ENCODE measurements at regions not wholly inside any gene's neighbourhood (a gene's known extent, or its start where the extent isn't known, plus 50 kb on each side); places are given as distances from the start of the nearest gene placed in this dataset.

DNA sequence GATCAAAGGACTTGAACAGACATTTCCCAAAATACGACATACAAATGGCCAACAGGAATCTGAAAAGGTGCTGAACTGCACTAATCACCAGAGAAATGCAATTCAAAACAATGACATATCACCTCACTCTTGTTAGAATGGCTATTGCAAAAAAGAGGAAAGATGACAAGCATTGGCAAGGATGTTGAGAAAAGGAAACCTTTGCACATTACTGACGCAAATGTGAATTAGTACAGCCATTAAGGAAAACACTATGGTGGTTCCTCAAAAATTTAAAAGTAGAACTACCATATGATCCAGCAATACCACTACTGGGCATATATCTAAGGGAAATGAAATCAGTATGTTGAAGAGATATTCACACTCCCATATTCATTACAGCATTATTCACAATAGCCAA is 57.7 kb upstream of the ASPRV1 start:
- no peaks in the 10 kb centered on the region for H3K27me3 Mint-ChIP-seq (ENCODE audit: insufficient read depth, low read depth, poor library complexity)
- peaks cover 7% of the 10 kb centered on the region; the same call in 2 of the 3 replicates for H3K9me3 Mint-ChIP-seq

More for the DNA sequence above, 57.7 kb upstream of the ASPRV1 start:
- no peak overlapping the region for H3K27ac ChIP-seq (ENCODE audit: low read depth)
- no peak overlapping the region for H2AFZ ChIP-seq
- TF ChIP-seq EZH2 (IDR thresholded peaks at IDR 0.05; ENCODE audit: low read depth, unreplicated experiment) (no peak), NANOG (IDR thresholded peaks at IDR 0.05; ENCODE audit: borderline replicate concordance) (no peak), ZNF331 (CRISPR knock-in tag; IDR thresholded peaks at IDR 0.05; ENCODE audit: low read depth) (no peak), ZNF114 (CRISPR knock-in tag; IDR thresholded peaks at IDR 0.05) (no peak), CREB1 (CRISPR knock-in tag; IDR thresholded peaks at IDR 0.05; ENCODE audit: low read depth) (no peak), JUNB (IDR thresholded peaks at IDR 0.05; ENCODE audit: unreplicated experiment) (no peak), STAT1 (IDR thresholded peaks at IDR 0.05; ENCODE audit: unreplicated experiment) (no peak)
- TF ChIP-seq, protein P1, sequence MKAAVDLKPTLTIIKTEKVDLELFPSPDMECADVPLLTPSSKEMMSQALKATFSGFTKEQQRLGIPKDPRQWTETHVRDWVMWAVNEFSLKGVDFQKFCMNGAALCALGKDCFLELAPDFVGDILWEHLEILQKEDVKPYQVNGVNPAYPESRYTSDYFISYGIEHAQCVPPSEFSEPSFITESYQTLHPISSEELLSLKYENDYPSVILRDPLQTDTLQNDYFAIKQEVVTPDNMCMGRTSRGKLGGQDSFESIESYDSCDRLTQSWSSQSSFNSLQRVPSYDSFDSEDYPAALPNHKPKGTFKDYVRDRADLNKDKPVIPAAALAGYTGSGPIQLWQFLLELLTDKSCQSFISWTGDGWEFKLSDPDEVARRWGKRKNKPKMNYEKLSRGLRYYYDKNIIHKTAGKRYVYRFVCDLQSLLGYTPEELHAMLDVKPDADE (IDR thresholded peaks at IDR 0.05), result no peak
- TF ChIP-seq, protein P2, sequence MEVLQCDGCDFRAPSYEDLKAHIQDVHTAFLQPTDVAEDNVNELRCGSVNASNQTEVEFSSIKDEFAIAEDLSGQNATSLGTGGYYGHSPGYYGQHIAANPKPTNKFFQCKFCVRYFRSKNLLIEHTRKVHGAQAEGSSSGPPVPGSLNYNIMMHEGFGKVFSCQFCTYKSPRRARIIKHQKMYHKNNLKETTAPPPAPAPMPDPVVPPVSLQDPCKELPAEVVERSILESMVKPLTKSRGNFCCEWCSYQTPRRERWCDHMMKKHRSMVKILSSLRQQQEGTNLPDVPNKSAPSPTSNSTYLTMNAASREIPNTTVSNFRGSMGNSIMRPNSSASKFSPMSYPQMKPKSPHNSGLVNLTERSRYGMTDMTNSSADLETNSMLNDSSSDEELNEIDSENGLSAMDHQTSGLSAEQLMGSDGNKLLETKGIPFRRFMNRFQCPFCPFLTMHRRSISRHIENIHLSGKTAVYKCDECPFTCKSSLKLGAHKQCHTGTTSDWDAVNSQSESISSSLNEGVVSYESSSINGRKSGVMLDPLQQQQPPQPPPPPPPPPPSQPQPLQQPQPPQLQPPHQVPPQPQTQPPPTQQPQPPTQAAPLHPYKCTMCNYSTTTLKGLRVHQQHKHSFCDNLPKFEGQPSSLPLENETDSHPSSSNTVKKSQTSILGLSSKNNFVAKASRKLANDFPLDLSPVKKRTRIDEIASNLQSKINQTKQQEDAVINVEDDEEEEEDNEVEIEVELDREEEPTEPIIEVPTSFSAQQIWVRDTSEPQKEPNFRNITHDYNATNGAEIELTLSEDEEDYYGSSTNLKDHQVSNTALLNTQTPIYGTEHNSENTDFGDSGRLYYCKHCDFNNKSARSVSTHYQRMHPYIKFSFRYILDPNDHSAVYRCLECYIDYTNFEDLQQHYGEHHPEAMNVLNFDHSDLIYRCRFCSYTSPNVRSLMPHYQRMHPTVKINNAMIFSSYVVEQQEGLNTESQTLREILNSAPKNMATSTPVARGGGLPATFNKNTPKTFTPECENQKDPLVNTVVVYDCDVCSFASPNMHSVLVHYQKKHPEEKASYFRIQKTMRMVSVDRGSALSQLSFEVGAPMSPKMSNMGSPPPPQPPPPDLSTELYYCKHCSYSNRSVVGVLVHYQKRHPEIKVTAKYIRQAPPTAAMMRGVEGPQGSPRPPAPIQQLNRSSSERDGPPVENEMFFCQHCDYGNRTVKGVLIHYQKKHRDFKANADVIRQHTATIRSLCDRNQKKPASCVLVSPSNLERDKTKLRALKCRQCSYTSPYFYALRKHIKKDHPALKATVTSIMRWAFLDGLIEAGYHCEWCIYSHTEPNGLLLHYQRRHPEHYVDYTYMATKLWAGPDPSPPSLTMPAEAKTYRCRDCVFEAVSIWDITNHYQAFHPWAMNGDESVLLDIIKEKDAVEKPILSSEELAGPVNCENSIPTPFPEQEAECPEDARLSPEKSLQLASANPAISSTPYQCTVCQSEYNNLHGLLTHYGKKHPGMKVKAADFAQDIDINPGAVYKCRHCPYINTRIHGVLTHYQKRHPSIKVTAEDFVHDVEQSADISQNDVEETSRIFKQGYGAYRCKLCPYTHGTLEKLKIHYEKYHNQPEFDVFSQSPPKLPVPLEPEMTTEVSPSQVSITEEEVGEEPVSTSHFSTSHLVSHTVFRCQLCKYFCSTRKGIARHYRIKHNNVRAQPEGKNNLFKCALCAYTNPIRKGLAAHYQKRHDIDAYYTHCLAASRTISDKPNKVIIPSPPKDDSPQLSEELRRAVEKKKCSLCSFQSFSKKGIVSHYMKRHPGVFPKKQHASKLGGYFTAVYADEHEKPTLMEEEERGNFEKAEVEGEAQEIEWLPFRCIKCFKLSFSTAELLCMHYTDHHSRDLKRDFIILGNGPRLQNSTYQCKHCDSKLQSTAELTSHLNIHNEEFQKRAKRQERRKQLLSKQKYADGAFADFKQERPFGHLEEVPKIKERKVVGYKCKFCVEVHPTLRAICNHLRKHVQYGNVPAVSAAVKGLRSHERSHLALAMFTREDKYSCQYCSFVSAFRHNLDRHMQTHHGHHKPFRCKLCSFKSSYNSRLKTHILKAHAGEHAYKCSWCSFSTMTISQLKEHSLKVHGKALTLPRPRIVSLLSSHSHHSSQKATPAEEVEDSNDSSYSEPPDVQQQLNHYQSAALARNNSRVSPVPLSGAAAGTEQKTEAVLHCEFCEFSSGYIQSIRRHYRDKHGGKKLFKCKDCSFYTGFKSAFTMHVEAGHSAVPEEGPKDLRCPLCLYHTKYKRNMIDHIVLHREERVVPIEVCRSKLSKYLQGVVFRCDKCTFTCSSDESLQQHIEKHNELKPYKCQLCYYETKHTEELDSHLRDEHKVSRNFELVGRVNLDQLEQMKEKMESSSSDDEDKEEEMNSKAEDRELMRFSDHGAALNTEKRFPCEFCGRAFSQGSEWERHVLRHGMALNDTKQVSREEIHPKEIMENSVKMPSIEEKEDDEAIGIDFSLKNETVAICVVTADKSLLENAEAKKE (CRISPR knock-in tag; IDR thresholded peaks at IDR 0.05), result no peak
- TF ChIP-seq, protein P3, sequence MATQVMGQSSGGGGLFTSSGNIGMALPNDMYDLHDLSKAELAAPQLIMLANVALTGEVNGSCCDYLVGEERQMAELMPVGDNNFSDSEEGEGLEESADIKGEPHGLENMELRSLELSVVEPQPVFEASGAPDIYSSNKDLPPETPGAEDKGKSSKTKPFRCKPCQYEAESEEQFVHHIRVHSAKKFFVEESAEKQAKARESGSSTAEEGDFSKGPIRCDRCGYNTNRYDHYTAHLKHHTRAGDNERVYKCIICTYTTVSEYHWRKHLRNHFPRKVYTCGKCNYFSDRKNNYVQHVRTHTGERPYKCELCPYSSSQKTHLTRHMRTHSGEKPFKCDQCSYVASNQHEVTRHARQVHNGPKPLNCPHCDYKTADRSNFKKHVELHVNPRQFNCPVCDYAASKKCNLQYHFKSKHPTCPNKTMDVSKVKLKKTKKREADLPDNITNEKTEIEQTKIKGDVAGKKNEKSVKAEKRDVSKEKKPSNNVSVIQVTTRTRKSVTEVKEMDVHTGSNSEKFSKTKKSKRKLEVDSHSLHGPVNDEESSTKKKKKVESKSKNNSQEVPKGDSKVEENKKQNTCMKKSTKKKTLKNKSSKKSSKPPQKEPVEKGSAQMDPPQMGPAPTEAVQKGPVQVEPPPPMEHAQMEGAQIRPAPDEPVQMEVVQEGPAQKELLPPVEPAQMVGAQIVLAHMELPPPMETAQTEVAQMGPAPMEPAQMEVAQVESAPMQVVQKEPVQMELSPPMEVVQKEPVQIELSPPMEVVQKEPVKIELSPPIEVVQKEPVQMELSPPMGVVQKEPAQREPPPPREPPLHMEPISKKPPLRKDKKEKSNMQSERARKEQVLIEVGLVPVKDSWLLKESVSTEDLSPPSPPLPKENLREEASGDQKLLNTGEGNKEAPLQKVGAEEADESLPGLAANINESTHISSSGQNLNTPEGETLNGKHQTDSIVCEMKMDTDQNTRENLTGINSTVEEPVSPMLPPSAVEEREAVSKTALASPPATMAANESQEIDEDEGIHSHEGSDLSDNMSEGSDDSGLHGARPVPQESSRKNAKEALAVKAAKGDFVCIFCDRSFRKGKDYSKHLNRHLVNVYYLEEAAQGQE (IDR thresholded peaks at IDR 0.05; ENCODE audit: unreplicated experiment), result no peak
- peaks cover 6% of the 10 kb centered on the region; the same call in 1 of the 2 replicates for H3K9me2 ChIP-seq (ENCODE audit: insufficient read depth)
- H3K4me1 ChIP-seq (ENCODE audit: insufficient read depth), result no peaks in the 10 kb centered on the region; the same call in 1 of the 2 replicates
- H3K27me3 ChIP-seq (ENCODE audit: insufficient read depth), result no peaks in the 10 kb centered on the region
- DNase-seq (ENCODE audit: low spot score) (no peak), ATAC-seq (no peak)
- H3K4me3 ChIP-seq, result no peak overlapping the region
- peaks cover 18% of the 10 kb centered on the region; the same call in 2 of the 3 replicates for H3K36me3 Mint-ChIP-seq (ENCODE audit: low read depth)
- no peaks in the 10 kb centered on the region for H3K36me3 ChIP-seq (ENCODE audit: insufficient read depth)
- H3K4me1 Mint-ChIP-seq, result peaks cover under 1% of the 10 kb centered on the region; the same call in 2 of the 3 replicates
- H3K79me2 ChIP-seq (replicated peaks; ENCODE audit: insufficient read depth), result no peaks in the 10 kb centered on the region
- H3F3A ChIP-seq (replicated peaks; ENCODE audit: low read depth), result no peaks in the 10 kb centered on the region
- no peak overlapping the region for H3K4me2 ChIP-seq
- H3K4me3 Mint-ChIP-seq, result no peak overlapping the region
- H3K27ac Mint-ChIP-seq, result no peak overlapping the region
- H4K20me1 ChIP-seq (replicated peaks; ENCODE audit: insufficient read depth), result no peaks in the 10 kb centered on the region
